Transverse colon (tissue), 4 donors: ENCODE measurements at regions not wholly inside any gene's neighbourhood (a gene's known extent, or its start where the extent isn't known, plus 50 kb on each side); places are given as distances from the start of the nearest gene placed in this dataset.

Experiments used
- DNase-seq: peaks from one replicate; pipeline ENCODE4 v3.0.0-alpha.2; 2019
- H3K27ac ChIP-seq, 4 donors: fragments of 200-600 bp; sonication (generic); 2 replicates each; pipeline ENCODE4 v1.5.1; 2016 to 2018; ENCODE audit warnings: inconsistent platforms in 4 of 4
- H3K27me3 ChIP-seq: fragments of 200-600 bp; sonication (generic); 2 replicates; pipeline ENCODE4 v1.5.1; 2017; ENCODE audit warnings: inconsistent platforms
- H3K36me3 ChIP-seq, 4 donors: fragments of 200-600 bp; sonication (generic); 2 replicates each; pipeline ENCODE4 v1.5.1; 2017 to 2019; ENCODE audit warnings: inconsistent platforms in 4 of 4
- H3K4me1 ChIP-seq, 4 donors: fragments of 200-600 bp; sonication (generic); 2 replicates each; pipeline ENCODE4 v1.5.1; 2017 to 2020; ENCODE audit warnings: inconsistent platforms in 4 of 4
- H3K4me3 ChIP-seq, 4 donors: fragments of 200-600 bp; sonication (generic); 1 replicate in 1 of 4; 2 replicates in 3 of 4; pipeline versions ENCODE4 v1.5.1 to v1.6.1; 2017 to 2019; ENCODE audit warnings: inconsistent platforms in 4 of 4
- H3K9me3 ChIP-seq, 2 donors: fragments of 200-600 bp; sonication (generic); 2 replicates each; pipeline ENCODE4 v1.5.1; 2017 to 2019; ENCODE audit warnings: inconsistent platforms in 2 of 2
- CTCF ChIP-seq, 5 experiments: fragments of 200-600 bp in 3 of 5; fragments of 450-650 bp in 2 of 5; sonication (generic) in 3 of 5; IDR thresholded peaks; 1 replicate in 2 of 5; 2 replicates in 3 of 5; pipeline ENCODE4 v1.5.1; 2016 to 2017; ENCODE audit warnings: antibody characterized with exemption in 5 of 5, inconsistent platforms in 3 of 5, mild to moderate bottlenecking in 2 of 5, moderate library complexity in 1 of 5
- EP300 ChIP-seq: sonication (generic); formaldehyde crosslinking; IDR thresholded peaks from one replicate; pipeline ENCODE4 v1.6.1; 2017; ENCODE audit warnings: antibody characterized with exemption, low read depth
- POLR2A ChIP-seq: fragments of 450-650 bp; IDR thresholded peaks from one replicate; pipeline ENCODE4 v1.6.1; 2016; ENCODE audit warnings: antibody characterized with exemption, mild to moderate bottlenecking, moderate library complexity
- POLR2AphosphoS5 ChIP-seq, 3 donors: sonication (generic); formaldehyde crosslinking; IDR thresholded peaks; one replicate each; pipeline ENCODE4 v1.6.1; 2016; ENCODE audit warnings: antibody characterized with exemption in 3 of 3
- WGBS, 2 donors: methylation state at CpG; one replicate each; pipeline ENCODE4 v1.1.5; 2018; ENCODE audit warnings: low coverage in 1 of 2; 5-methylcytosine and 5-hydroxymethylcytosine counted together
- in situ Hi-C, 4 donors: fragments of 200-750 bp; cut with MboI; loops; one replicate each; pipeline versions ENCODE4 v1.15.0 to v1.15.1; 2017; ENCODE audit warnings: low sequenced_read_pairs in 3 of 4, low pct_ligation_motif_present in 1 of 4, low pct_unique_long_range_greater_than_20kb in 1 of 4
- intact Hi-C: fragments of 100-400 bp; cut with DNase I; formaldehyde crosslinking; loops from one replicate; pipeline ENCODE4 v1.15.1; 2023; ENCODE audit warnings: low total_unique reads

- H3K9me3 ChIP-seq: no peaks in the 10 kb centered on the region
- TF ChIP-seq CTCF (IDR thresholded peaks at IDR 0.05) (no peak), POLR2AphosphoS5 (IDR thresholded peaks at IDR 0.05) (no peak), POLR2A (no peak), EP300 (no peak)
- no peaks in the 10 kb centered on the region for H3K36me3 ChIP-seq
- in situ Hi-C loops (no loop called here), intact Hi-C loops (no loop called here)
- H3K4me1 ChIP-seq: peaks cover 0 to under 1% (median 0%) of the 10 kb centered on the region in 4 donors
- no peak for DNase-seq
- no peak overlapping the region for H3K4me3 ChIP-seq
- no peaks in the 10 kb centered on the region for H3K27me3 ChIP-seq
- 50 to 80% methylated on average over 2 to 3 of the region's 3 CpGs for WGBS, 2 donors
- H3K27ac ChIP-seq: no peak overlapping the region
These were observed 127.4 kb upstream of the ATP10B start for GRCh38 chr5:160979385-160979784.

DNA sequence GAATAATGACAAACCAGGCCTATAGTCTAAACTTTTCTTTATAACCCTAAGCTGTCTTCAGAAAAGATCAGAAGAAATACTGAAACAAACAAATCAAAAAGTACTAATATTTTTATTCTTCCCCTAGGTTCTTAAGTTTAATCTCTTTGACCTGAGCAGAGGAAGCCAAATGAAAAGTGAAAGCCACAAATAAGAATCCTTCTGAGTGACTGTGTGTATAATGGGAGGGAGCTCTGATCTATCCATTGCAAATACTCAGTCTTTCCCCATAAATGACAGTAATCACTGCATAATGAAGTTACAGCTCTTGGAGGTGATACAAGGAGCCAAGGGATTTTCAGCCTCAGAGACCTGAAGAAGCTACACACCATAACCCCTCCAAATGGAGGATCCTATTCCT lies 126.9 kb upstream of the ATP10B start:
- intact Hi-C loops: no loop called here
- Histone ChIP-seq H3K27me3 (no peaks in the 10 kb centered on the region), H3K9me3 (no peaks in the 10 kb centered on the region), H3K4me1 (peaks cover 0 to 3% (median 1%) of the 10 kb centered on the region in 4 donors), H3K36me3 (no peaks in the 10 kb centered on the region), H3K4me3 (no peak overlapping the region), H3K27ac (no peak overlapping the region)
- DNase-seq: no peak
- in situ Hi-C loops: no loop called here
- TF ChIP-seq CTCF (IDR thresholded peaks at IDR 0.05) (no peak), POLR2AphosphoS5 (IDR thresholded peaks at IDR 0.05) (no peak), EP300 (no peak), POLR2A (no peak)

- no peak for DNase-seq
- no peaks in the 10 kb centered on the region for H3K9me3 ChIP-seq
- 70% methylated on average over 2 of the region's 2 CpGs; no CpG with 5 or more reads in 1 of the 2 donors for WGBS, 2 donors
- H3K27me3 ChIP-seq: no peaks in the 10 kb centered on the region
- in situ Hi-C loops (no loop called here), intact Hi-C loops (no loop called here)
- no peak overlapping the region for H3K27ac ChIP-seq
- H3K36me3 ChIP-seq: no peaks in the 10 kb centered on the region
- no peak overlapping the region for H3K4me3 ChIP-seq
- H3K4me1 ChIP-seq: peaks cover 0 to 3% (median 1%) of the 10 kb centered on the region in 4 donors
- TF ChIP-seq POLR2AphosphoS5 (IDR thresholded peaks at IDR 0.05) (no peak), EP300 (no peak), POLR2A (no peak), CTCF (IDR thresholded peaks at IDR 0.05) (no peak)
These were observed 124.2 kb upstream of the ATP10B start for GRCh38 chr5:160976181-160976580.

DNA sequence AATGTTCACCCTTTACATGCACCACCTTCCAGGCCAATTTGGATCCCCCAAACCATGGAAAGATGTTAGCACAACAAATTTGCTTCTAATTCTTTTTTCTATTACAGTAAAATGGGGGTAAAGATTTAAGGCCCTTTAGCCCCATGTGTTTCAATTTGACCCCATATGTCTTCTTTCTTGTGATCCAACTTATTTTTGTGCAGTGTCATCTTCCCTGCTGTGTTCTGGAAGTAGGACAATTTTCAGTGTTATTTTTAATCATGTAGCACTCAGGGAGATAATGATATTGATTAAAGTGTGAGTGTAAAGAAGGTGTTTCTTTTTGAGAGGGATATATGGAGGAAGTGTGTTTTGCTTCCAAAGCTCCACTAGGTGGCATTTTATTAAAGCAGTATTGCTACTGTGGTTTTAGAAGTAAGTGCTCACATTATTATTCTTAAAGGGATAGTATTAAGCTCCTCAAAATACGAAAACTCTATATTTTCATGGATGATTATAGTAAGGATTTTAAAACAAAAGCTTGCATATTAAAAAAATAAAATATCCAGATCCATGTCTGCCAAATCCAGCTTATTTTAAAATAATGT lies 118.7 kb upstream of the ATP10B start:
- TF ChIP-seq POLR2AphosphoS5 (IDR thresholded peaks at IDR 0.05) (no peak), CTCF (IDR thresholded peaks at IDR 0.05) (no peak), EP300 (no peak), POLR2A (no peak)
- DNase-seq: no peak
- peaks cover 0 to 3% (median 1%) of the 10 kb centered on the region in 4 donors for H3K4me1 ChIP-seq
- in situ Hi-C loops (no loop called here), intact Hi-C loops (no loop called here)
- no peak overlapping the region for H3K4me3 ChIP-seq
- WGBS, 2 donors: 58 to 73% methylated on average over 1 of the region's 1 CpG
- H3K9me3 ChIP-seq: no peaks in the 10 kb centered on the region
- no peaks in the 10 kb centered on the region for H3K36me3 ChIP-seq
- H3K27ac ChIP-seq: no peak overlapping the region
- no peaks in the 10 kb centered on the region for H3K27me3 ChIP-seq
